CD4-positive, alpha-beta T cell treated with Interleukin-12 subunit alpha and Interleukin-12 subunit beta, for 1 hour (primary cell): ENCODE measurements at regions not wholly inside any gene's neighbourhood (a gene's known extent, or its start where the extent isn't known, plus 50 kb on each side); places are given as distances from the start of the nearest gene placed in this dataset.
"Not testable (repeated sequence)": the region's sequence is repeated elsewhere in the genome, so short reads cannot be mapped to it uniquely, and the experiment has no call there.

ENCODE experiments used
- DNase-seq: peaks from one replicate; pipeline ENCODE4 v3.0.0-alpha.2; 2020

DNA sequence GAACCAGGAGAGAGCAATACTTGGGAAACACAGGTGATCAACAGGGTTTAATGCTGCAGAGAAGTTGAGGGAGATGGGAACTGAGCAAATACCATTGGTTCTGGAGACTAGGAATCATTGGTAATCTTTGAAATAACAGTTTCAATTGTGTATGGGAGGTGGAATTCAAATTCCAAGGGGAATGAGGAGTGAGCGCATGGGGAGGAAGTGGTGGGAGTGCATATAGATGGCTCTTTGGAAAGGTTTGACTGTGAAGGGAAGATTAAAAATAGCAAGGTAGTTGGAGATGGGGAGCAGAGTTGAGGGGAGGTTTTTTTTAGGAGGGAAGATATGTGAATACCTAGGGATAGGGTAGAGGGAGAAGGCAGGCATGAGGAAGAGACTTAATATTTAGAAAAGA, 51.1 kb upstream of the ROPN1 start:
- DNase-seq: no peak

DNA sequence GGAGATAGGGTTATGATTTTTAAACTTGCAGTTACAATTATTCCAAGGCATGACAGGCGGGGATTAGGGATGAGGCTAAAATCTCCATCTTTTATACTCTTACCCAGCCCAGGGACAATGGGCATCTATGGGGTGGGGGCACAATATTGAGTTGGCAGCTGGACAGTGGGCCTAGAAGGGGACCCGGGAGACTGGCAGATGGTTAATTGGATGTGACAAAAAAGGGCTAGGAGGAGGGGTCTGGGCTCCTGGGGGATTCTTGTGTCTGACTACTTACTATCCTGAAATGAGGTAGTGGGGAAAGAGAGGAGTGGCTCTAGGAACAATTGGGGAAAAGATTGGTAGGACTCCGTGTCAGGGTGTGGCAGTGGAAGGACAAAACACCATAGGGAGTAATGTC, 53.0 kb upstream of the ROPN1 start:
- no peak for DNase-seq

DNA sequence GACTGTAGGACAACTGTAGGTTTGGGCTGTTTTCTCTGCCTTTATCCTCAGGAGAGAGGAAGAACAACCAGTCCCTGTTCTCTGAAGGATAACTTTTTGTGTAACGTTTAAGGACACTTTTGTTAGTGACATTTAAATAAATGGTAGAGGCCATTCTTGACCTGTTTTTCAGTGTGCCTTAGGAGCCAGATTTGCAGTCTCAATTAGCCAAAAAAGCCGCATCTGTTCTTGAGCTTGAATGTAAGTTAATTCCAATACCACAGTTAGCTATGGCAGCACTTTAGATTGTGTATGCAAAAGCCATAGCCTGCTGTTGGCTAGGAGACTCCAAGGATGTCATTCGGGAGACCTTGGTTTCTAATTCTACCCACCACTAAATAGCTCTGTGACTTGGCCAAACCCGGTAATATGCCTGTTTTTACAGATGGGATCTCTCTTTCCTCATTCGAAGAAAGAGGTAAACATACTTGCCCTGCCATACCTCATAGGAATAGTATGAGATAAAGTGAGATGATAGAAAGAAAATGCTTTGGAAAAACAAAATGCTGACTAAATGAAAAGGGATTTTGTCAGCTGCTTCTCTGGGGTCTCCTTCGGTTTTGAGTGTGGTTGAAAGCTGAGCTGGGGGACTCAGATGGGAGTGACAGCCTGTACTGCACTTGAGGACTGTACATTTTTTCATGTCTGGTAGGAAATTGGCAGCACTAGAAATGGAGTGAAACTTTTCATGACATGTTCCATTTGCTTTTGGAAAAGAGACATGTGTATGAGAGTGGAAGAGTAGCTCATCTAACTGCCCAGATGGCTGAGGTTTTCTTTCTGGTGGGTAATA, 57.3 kb upstream of the ROPN1 start:
- no peak for DNase-seq

DNA sequence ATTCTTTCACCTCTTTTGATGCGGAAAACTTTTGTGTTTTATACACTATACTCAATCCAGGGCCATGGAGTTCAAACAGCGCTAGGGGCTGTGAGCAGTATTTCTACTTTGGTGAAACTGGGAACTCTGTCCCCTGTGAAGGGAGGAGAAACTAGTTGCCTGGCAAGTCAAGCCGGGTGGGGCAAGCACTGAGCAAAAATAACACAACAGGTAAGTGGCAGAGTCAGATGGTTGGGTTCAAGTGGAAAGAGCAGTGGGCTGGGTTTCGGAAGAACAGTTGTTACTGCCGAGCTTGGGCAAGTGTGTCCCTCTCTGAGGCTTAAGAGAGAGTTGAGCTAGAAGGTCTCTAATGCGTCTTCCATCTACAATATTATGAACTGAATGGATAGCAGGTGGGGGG, 59.7 kb upstream of the ROPN1 start:
- no peak for DNase-seq

DNA sequence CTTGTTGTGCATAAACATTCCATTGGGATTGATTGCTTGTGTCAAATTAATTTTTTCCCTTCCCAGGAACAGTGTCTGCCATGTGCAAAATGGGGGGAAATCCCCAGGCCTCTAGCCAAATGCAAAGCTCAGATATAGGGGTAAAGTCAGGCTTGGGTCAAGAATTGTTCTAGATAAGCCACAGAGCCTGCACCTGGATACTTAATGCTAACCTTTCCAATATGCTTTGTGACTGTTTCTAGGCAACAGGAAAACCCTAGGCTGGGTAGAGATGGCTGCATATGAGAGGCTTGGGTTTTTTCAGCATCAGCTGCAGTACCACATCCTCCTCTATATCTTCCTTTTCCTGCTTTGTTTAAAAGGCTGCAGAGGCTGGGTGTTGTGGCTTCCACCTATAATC, 61.9 kb upstream of the ROPN1 start:
- DNase-seq: no peak

DNA sequence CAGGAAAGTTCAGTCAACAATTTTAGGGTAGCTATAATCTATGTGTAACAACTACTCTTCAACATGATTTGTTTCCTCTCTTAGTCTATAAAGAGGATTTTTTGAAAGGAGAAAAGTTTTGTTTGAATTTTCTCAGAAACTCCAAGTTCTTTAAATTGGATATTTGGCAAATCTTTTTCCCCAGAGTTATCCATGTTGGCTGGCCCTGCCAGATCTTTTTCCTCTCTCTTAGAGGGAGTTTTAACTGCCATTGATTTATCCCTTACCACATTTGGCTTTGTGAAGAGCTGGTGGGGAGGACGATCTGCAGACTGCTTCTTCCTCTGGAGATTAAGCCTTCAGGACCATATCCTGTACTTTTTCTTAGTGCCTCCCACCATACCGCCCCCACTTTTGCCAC, 64.9 kb upstream of the ROPN1 start:
- DNase-seq: no peak

DNA sequence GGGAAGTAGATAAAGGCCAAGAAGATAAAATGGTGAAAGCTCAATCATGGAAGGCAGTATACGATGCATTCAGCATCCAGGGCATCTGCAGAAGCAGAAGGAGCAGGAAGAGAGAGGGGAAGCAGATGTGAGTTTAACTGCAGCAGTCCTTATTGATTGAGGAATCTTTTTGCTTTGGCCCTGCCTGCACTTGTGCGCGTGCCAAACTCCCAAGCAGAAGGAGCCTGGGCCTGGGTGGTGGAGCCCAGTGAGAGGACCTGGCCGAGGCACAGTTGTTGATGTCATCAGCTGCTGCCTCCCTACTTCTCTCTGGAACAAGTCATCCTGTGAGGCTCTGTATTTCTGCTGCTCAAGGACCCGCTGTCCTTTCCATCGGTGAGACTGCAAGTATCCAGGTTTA, 65.5 kb upstream of the ROPN1 start:
- no peak for DNase-seq

DNA sequence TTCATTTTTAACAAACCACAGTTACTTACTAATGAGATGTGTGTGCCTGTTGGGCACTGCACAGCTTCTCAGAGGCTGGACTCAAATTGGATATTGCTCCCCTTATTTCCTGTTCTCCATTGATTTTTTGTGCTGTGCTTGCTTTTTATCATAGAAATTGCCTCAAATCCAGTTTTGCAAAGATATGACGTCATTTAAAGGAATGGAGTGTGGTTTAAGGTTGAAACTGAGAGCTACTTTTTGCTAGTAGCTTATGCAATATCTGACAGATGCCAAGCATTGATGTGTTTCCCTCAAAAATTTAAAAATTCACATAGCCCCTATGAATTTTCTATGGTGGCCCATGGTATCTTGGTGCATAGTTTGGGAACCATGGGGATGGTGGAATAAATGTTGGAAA, 67.7 kb upstream of the ROPN1 start:
- no peak for DNase-seq

DNA sequence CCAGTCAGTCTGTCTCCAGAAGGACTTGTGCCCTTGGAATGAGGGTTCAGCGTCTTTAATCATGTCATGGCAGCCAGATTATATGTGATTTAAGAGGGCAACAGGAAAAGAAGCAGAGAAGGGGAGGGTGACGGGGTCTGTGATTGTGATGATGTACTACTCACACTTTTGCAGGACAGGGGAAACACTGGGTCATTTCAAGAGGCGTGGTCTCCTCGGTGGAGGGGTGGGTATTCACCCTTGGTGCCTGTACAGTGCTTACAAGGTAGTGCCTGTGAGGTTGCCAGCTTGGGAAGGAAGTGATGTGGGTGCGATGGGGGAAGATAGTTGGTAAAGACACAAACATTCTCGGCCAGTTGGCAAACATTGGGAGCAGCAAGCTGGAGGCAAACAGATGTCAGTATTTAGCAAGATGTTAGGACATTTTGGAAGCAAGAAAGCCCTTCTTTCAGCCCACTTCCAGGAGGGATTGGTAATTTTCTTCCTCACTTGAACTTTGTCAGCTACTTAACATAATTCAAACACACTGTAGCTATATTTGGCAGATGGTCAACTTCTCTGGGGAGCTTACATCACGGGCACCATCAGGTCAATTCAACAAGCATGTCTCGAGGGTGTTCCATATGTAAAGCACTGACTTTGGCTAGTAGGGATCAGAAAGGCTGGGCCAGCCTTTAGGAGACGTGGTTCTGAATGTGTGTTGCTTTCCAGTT, 71.4 kb upstream of the ROPN1 start:
- DNase-seq: no peak

DNA sequence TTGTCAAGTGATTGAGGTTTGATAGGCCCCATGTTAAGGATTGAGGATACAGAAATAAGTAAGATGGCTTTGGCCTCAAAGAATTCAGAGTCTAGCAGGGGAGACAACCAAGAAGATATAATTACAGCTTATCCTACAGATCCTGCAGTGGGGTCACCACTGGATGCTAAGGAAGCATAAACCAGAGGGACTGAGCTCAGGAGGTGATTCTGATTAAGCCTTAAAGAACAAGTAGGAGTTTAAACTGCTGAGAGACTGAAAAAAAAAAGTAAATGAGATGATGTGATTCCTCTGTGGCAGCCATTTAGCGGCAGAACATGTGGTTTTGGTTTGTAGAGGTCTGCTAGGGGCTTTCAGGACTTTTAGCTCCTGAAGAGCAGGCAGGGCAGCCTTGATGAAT, 72.1 kb upstream of the ROPN1 start:
- DNase-seq: no peak

DNA sequence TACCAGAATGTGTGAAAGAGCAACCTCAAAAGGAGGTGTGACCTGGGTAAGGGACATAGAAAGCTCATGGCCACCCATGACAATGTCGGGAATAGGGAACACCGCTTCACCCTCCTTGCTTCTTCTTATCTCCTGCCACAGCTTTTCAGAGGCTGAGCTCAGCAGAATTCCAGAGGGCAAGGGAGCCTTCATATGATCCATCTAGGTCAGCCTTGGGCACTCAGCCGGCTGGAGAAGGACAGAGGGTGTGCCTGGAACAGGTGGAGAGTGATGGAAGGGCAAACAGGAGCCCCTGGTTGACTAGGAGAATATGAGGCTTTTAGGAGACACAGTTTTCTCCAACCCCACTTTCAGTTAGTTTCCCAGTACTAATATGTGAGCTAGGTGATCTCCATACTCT, 74.6 kb upstream of the ROPN1 start:
- not testable (repeated sequence) for DNase-seq

DNA sequence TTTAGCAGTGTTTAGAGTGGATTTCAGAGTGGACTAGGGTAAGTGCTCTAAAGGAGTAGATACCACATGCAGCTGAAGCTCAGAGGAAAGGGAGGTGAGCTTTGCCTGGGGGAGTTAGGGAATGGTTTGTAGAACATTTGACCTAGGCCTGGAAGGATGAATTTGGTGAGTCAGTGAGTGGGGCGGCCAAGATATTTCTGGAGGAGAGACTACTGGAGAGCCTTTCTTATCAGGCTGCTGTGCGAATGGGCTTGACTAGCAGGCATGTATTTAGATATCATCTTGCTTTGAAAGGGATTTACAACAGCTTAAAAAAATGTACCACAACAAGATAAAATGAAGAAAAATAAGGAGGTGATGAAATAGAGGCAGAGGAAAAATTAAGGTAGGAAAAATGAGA, 77.8 kb upstream of the ROPN1 start:
- not testable (repeated sequence) for DNase-seq

DNA sequence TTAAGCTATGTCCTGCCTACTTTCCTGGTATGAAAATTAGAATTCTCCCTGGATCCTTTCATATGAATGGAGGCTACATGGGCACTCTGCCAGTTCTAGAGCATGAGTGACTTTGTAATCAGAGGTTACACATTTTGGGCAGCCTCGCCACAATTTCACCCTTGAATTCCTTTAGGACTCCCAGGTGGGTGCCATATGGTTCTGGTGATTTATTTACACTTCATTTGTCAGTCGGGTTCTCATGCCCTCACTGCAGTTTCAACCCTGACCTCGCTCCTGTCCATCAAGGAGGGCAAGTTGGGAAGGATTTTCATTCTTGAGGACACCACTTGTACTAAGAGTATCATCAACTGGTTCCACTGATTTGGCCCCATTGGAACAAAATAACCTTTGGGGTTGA, 83.2 kb upstream of the ROPN1 start:
- DNase-seq: not testable (repeated sequence)

DNA sequence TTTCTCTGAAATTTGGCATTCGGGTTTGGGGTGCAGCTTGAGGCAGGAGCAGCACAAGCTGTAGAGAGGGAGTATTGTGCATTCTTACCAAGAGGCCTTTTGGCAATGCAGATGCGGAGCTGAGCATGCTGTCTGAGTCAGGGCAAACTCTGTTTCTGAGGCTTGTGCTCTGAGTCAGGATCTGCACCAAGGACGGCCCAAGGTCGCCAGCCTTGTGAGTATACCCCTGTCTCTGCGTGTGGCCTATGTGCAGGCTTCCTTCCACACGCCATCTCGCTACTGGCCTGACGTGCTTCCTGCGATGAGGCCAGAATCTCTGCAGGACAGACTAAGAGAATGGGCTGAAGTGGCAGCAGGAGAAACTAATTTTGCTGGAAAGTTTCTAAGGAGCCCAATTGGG, 83.8 kb upstream of the ROPN1 start:
- DNase-seq: no peak

DNA sequence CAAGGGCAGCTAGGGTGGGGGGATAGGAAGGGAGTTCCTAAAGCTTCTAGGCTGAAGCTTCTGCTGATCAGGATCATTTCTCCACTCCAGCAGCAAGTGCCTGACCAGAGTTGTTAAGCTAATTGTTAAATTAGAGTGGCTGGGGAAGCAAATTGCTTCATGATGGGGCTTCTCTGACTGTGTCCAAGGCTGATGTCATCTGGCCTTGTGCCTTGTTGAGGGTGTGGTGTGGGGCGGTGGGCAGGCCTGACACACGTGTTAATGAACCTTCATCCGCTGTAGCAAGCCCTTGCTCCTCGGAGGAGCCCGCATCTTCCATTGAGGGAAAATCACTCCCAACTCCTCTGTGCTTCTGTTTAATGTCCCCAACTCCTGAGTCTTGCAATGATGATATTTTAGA, 84.3 kb upstream of the ROPN1 start:
- DNase-seq: no peak

DNA sequence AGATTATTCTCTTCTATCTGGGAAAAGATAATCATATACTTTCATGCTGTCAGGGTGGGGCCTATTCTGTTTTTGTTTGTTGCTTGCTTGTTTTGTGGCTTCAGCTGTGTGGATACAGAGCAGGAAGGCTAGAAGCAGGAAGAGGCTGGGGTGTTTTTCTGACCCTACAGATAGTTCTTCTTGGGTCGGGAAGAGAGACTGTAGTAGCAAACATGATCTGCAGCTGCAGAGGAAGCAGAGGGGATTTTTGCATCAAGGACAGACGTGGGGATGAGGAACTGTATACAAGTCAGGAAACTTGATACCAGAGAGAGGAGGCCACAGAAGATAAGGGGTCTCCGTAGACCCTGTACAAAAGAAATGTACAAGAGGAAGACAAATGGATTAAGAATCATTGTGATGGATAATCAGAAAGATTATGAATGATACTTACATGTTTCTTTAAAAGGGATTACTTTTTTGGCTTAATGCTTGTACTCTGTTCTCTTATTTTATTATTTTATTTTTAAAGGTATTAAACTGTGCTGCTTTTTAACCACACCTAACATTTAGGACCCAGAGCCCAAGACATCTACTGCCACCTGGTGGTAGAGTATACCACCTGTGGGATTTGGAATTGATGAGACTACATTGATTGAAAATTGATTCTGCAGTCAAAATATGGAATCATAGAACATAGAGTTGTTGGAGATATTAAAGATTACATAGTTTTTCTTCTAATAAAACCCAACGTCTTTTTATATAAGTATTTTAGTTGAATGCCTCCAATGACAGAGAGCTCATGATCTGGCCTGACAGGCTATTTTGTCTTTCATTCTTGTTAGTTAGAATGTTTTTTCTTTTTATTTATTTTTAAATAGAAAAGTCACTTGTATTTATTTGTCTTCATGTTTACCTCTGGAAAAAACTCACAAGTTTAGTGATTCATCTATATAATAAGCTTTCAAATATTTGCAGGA, 87.3 kb upstream of the ROPN1 start:
- peak; percentile 27 for DNase-seq

DNA sequence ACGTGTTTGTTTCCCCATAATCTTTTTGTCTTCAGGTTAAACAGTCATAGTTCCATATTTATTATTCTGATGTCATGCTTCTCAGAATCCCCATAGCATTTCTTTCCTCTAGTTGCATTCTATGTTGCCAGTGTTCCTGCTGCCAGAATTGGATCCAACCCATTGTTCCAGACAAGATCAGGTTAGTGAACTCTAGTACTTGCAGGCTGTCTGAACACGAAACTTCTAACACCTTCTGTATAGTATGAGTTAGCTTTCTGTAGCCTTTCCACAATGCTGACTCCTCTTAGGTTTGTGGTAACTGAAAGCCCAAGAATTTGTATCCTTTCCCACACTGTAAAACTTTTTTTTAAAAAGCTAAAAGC, 88.0 kb upstream of the ROPN1 start:
- no peak for DNase-seq

DNA sequence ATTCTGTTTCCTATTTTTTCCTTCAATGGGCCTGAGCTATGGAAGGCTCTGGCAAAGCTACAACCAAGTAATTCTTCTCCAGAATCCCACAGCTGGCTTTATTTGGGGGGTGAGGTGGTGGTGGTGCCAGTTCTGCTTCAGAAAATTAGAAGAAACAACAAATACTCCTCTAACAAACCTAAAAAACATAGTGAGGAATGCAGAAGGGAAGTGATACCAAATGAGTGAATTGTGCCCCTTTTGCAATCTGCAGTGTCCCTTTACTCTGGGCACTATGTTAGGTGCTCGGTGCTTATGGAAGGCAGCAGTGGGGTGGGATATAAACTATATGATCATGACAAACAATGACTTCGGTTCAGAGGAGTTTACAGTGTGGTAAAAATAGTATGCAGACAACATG, 90.4 kb upstream of the ROPN1 start:
- DNase-seq: no peak

DNA sequence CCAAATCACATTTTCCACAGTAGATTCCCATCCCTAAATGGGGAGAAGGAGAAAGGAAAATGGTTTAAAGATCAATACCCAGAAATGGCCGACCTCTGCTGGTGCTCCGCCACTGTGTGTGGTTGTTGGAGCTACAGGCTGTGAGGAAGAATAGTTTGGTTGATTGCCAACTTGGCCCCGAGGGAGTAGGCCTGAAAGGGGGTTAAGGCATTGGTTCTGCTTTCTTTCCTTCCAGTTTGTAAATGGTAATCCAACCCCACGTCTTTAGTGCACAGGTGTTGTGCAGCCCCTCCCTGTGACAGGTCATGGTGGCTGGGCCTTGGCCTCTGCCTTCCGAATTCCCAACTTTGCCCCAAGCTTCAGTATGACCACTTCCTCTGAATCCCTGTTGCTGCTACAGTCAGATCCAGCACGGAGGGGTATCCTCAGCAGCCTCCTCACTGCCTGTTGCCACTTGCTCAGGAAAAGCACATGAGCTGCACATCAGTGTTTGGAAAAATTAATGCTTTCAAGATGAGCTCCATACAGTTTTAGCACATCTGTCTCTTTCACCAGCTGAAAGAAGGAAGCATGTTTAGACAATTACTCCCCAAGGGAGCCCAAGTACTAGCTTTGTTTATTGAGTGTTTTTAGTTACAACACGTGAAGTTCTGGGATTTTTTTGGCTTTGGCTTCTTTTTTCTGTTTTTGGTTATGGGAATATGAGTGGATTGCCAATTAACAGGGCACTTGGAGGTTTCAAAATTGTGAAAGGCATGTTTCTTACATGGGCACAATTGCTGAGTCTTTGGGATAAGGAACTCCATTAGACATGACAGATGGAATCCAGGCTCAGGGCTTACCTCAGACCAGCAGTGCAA, 92.3 kb upstream of the ROPN1 start:
- no peak for DNase-seq

DNA sequence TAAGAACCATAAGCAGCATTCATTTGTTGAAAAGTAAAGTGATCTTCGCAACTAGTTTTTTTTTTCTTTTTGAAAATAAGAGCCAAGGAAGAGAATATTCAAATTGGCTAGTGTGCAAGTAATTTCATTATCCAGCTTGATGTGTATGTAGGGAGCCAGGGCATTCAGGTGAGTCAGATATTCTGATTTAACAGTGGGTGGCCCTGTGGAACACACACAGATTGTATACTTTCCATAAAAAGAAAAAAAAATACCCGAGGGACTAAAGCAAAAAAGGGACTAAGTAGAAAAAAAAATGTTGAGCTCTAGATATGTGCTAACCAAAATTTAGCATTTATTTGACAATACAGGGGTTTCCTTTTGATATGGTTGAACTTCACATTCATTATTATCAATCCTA, 96.9 kb upstream of the ROPN1 start:
- no peak for DNase-seq

DNA sequence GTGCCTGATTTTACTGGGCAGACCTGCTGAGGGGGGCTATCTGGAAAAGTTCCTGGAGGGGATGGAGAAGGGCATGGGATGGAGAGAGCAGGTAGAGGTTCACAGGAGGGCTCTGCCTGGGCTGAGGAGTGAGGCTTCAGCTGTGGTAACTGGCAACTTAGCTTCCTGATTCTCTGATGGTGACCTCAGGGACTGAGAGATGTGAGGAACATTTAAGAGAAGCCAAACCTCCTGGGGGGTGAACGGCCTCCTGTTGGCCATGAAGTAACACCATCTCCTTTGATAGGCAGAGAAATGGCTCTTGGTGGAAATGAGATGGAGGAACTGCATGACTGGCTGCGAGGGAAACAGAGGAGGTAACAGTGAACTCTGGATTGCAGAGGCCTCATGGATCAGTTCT, 97.3 kb upstream of the ROPN1 start:
- DNase-seq: no peak

DNA sequence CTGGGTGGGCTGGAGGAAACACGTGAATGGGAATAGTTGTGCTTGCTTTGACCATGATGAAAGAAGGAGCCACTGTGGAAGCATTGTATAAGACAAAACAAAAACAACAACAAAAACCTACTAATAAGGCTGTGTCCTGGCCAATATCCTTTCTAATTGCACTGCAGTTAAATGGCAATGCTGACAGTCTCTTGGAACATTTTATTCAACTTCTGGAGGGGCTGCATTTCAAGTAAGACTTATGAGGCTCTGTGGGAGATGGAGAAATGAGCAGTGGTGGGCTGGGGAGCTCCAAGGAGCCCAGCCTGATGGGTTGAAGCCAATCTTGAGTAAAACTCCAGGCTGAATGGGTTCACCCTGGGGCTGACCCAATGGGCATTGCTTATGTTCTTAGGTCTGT, 99.8 kb upstream of the ROPN1 start:
- DNase-seq: no peak

DNA sequence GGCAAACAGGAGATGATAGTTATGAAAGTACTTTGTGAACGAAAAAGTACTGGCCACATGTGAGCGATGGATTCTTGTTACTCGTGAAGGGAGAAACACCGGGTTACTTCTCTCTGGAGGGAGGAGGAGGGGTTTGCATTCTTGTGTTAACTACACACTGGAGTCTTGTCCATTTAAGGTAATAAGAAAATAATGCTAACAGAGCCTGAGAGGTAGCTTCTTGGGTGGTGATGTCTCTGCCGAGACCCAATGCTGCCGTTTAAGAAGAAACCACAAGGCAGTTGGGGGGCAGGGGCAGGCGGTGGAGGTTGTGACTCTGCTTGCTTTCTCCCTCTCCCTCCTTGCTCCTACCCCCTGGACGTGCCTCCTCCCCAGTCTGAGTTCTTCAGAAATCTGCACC, 100.9 kb upstream of the ROPN1 start:
- no peak for DNase-seq
